GM18907 (cell line): ENCODE measurements at regions not wholly inside any gene's neighbourhood (a gene's known extent, or its start where the extent isn't known, plus 50 kb on each side); places are given as distances from the start of the nearest gene placed in this dataset.
"Not testable (repeated sequence)": the region's sequence is repeated elsewhere in the genome, so short reads cannot be mapped to it uniquely, and the experiment has no call there.

Experiments used
- ATAC-seq: cut with Tn5 transposase; IDR thresholded peaks from one replicate; pipeline ENCODE4 v1.9.1; 2021; ENCODE audit warnings: mild to moderate bottlenecking, moderate library complexity; ENCODE audit not compliant: unreplicated experiment

DNA sequence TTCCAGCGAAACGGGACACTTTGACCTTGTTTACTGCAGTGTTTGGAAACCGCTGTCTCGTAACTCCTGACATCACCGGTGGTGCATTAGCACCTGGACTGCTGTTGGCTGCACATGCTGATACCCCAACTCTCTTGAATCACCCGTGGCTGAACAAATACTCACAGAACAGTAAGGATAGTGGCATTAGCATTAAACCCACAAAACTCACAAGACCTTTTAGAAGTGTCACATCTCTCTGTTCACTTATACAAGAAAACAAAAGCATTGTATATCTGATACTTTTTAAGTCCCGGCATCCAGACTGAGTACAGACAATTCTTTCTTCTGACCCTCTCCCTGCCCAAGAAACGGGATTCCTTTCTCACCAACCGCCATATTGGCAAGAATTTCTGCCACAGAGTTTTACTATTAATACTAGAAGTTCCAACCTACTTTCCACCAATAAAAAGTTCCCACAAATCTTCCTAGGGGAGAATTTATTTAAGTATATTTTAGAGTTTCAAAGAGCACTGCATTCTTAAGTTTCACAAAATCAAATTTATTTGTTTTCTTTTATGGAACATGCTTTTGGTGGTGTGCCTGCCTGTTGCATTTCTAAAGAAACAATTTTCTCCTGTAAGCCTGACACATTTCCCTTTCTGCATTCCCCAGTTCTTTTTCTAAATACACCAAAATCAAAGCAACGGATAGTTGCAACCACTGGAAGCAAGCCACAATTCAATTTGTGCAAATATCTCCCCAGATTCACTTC, 208.4 kb upstream of the KLF14 start:
- no peak for ATAC-seq

DNA sequence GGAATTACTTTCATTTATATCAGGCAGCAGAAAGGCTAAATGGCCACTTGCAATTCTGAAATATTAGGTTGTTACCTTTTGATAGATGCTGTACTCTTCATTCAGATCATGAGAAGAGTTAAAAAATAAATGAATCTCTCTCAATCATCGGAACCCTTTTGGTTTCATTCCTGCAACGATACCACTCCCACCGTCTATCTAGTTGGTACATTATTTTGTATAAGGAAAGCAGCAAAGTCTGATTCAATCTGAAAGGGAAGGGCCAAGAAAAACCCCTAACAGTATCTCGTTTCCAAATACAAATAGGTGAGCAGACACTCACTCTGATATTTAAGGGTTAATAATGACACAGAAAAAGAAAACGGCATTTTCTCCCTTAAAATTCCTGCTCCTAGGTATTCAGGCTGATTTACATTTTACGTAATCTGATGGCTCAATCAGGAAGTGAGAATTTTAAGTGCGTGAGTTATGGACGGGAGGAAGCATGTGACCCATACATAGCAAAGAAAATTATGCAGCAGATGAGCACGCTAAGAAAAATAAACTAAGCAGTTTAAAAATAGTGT, 209.4 kb upstream of the KLF14 start:
- no peak for ATAC-seq

DNA sequence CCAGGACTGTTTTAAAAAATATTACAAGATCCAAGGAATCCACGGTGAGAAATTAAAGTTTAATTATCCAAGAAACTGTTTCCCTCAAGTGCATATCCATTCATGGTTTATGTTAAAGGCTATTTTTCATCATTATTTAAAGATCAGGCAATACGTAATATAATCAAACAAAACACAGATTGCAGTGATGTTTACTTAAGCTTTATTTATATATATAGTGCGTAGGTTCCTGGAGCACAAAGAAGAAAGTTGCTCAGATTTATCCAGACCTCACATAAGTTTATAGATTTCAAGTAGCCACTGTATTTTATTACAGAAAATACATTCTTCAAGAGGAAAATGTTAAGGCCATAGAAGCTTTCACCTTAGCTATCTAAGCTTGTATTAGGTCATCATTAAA, 210.0 kb upstream of the KLF14 start:
- no peak for ATAC-seq

DNA sequence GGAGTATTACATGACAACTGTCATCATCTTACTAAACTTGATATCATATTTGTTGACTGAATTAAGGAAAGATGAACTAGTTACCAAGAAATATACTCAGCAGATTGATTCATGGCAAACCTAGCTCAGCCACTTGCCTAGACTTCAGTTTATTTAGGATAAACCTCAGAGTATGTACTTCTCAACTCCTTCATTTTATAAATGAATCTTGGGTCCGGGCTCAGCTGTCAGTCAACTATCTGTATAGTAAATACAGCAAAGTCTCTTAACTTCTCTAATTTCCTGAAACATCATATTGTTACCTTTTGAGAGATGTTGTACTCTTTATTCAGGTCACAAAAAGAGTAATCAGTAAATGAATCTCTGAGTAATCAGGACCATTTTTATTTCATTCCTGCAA, 211.0 kb upstream of the KLF14 start:
- no peak for ATAC-seq

DNA sequence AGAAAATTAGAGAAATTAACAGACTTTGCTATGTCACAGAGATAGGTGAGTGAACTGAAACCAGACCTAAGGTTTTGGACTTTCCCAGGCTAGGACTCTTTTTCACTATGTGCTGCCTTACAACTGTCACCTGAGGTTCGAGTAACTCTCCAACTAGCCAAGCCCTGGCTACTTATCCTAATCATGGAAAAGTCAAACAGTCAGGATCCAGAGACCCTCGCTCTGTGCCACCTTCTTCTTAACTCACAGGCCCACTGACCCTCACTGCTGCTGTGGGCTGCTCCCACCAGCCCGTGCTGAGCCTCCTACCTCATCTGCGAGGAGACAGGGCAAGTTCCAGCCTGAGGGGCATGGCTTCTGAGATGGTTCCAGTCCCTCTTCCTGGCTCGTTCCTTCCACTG, 211.4 kb upstream of the KLF14 start:
- ATAC-seq: no peak

DNA sequence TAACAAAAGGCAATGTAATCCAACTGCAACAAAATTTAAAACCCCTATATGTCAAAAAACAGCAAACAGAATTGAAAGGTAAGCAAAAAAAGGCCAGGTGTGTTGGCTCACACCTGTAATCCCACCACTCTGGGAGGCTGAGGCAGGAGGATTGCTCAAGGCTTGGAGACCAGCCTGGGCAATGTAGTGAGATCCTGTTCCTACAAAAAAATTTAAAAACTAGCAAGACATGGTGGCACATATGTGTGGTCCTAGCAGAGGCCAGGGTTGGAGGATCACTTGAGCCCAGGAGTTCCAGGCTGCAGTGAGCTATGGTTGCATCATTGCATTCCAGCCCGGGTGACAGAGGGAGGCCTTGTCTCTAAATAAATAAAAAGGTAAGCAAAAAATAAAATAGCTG, 212.1 kb upstream of the KLF14 start:
- ATAC-seq: no peak

DNA sequence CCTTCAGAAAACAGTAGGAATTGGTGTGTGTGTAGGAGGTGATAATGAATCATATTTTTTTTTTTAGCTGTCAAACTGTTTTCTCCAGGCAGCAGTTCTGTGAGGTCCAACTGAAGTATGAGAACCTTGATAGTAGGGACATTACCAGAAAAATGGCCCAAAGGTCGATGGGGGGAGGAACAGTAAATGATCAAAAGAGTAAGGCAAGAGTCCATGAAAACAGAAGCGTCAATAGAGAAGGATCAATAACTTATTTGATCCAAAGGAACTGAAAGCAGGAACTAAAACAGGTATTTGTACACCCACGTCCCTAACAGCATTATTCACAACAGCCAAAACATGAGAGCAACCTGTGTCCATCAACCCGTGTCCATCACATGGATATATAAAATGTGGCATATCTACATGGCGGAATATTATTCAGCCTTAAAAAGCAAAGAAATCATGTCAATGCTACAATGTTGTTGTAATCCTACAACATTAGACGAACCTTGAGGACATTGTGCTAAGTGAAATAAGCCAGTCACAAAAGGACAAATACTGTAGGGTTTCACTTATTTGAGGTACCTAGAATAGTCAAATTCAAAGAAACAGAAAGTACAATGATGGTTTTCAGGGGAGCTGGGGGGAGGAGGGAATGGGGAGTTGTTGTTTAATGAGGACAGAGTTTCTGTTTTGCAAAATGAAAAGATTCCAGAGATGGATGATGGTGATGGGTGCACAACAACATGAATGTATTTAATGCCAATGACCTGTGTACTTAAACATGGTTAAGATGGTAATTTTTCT, 214.0 kb upstream of the KLF14 start:
- ATAC-seq: no peak

DNA sequence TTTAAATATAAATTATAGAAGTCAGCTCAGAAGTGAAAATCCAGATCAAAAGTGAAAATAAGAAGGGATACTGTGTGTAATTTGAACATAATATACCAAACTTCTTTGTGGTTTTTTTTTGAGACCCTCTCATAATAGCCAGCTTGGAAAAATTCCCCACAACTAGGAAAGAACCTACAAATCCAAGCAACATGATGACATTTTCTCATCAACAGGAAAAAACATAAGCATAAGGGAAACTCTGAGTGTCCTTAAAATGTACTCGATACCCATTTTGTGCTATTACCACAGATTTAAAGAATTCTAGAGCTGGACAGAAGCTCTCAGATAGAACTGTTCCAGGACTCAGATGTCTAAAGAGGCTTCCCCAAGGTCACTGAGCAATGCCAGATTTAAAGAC, 214.8 kb upstream of the KLF14 start:
- no peak for ATAC-seq

DNA sequence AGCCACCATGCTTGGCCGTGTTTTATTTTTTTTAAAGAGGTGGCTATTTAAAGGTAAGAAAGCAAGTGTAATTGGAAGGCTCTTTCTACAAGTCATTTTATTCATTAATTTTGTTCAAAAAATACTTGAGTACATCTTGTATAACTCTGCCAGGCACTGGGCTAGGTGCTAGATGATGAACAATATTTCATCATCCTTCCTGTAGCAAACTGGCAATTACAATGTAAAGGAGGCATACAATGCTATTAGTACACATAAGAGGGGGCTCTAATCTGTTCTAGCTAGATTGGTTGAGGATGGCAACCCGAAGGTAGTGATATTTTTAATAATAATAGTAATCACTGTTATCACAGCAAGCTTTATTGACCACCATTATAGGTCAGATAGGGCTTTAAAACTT, 215.5 kb upstream of the KLF14 start:
- ATAC-seq: no peak

DNA sequence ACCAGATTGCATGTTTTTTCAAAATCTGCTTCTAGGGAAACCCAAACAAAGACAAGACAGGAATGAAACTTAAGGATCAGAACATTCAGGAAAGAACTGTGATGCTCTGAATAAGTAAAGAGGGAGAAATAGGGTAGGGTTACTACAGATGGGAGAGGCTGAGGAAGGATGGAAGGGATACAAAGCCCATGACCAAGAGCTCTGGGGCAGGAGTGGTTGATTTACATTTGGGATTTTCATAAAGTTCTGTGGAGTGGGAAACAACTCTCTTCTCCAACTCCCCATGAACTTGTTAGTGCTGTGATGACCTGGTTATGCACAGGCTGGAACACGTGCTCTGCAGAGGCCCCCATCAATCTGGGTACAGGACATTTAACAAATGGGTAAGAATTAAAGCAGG, 216.0 kb upstream of the KLF14 start:
- no peak for ATAC-seq

DNA sequence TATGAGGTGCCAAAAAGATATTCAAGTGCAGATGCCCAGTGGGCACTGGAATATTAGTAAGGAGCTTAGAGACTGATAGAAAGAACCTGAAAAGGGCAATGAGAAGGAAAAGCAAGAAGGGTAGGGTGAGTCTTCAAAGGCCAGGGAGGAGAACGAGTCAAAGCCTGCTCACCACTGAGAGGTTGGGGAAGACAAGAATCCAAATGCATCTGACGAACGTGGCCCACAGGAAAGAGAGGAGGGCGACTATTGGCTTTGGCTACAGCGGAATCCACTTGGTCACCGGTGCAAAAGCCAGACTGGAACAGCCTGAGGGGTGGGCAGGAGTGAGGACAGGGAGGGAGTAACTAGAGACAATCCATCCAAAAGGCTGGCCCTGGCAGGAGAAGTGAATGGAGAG, 216.7 kb upstream of the KLF14 start:
- ATAC-seq: no peak

DNA sequence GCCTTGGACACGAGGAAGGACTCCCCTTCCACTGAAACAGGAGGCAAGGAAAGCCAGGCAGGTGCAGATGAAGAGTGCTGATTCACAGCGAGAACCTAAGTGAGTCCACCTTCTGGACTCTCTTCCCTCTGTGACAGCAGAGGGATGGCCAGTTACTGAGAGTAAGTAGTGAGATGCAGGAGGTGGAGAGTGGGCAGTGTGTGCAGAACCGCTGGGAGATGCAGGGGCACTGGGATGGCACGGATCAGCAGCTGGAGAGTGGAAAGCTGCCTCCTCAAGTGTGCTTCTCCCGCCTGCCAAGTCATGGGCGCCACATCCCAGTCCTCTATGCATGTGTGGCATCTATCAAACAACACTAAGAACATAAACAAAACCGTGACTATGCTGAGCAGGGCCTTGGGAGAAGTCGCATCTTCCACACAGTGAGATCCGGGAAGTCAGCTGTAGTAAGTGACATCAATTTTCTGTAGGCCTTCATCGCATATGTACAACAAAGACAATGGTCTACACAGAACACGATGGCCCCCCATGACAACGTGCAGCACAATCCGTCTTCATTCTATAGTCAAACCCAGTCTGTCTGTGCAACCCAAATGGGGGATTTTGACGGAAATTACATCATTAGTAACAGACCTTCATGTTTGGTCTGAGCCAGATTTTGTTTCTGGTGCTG, 217.4 kb upstream of the KLF14 start:
- ATAC-seq: no peak

DNA sequence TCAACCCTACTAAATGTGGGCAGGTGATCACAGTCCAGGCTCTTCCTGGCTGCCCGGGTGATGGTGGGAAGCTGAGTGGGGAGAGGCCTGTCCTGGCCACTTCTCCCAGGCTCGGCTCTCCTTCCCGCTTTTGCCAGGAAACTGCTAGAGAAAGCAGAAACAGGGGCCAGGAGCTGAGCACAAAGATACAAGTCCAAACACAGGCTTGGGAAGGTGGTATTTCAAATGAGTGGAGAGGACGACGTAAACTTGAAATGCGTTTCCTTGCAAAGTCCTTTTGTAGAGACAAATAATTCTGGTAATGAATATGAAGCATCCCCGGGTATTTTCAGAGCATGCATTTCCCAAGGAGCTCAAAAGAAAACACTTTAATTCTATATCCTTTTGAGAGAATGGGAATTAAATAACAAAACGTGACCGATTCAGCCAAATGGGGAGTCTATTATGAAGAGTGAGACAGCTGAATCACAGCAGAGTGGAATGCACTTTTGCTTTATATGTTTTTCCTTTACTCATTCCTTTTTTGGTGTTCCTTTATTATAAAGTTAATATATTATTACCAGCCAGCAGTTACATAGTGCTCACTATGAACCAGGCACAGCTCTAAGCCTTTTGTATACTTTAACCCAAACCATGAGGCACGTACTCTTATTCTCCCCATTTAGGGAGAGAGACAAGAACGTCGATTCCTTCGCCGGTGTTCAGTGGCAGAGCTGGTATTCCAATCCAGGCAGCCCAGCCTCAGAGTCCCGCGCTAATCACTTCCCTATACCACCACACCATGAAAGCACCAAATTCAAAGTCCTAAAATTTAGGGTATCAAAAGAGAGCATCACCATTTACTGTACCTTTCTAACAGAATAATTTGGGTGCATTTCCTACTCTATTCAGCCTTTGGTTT, 218.2 kb upstream of the KLF14 start:
- no peak for ATAC-seq

DNA sequence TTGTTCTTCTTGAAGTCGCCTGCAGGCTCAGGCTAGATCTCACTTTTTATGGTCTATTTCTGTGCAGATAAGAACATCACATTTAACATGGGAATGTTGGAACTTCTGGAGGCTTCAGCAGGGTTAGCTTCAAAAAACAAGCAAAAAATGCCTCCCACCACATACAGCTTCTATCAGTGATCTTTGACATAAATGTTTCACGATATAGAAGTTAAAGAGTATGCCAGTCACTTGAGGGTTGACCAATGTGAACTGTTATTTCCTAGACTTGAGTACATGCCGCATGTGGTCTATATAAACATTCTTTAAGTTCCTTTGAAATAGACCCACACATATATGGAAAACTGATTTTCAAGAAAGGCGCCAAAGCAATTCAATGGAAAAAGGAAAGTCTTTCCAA, 219.2 kb upstream of the KLF14 start:
- ATAC-seq: no peak

DNA sequence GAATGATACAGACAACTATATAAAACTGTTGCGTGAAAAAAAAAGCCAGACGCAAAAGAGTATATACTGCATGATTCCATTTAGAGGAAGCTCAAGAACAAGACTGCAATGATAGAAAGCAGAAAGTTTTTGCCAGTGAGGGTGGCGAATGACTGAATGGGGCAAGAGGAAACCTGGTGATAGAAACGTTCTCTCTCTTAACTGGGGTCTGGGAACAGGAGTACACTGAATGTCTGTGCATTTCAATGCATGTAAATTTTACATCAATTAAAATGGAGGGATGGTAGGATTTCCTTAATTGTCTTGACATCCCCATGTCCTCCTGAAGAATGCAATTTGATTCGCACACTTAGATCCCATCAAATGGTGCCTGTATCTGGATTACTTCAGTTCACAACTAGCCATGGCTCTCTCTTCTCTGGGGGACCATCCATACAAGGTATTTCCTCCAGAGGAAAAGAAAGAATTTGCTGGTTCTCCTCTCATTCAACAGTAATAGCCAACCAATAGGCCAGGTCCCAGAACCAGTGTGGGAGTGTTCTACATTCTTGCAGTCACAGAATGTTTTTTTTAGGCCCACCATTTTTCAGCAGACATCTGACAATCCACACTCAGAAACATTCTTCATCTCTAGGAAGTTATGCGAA, 221.0 kb upstream of the KLF14 start:
- no peak for ATAC-seq

DNA sequence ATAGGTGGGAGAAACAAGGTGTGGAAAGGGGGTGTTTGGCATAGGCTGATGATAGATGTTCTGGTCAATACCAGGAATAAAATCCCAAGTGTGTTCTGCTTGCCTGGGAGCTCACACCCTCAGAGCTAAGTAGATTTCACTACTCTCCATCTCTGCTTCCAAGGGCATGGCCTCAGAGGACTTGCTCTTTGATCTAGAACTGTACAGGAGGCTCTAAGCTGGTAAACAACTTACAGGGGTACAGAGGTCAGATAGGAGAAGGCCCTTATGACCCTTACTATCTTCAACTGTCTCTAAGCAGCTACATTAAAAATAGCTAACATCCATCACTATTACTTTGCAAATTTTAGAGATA, 221.5 kb upstream of the KLF14 start:
- ATAC-seq: no peak

DNA sequence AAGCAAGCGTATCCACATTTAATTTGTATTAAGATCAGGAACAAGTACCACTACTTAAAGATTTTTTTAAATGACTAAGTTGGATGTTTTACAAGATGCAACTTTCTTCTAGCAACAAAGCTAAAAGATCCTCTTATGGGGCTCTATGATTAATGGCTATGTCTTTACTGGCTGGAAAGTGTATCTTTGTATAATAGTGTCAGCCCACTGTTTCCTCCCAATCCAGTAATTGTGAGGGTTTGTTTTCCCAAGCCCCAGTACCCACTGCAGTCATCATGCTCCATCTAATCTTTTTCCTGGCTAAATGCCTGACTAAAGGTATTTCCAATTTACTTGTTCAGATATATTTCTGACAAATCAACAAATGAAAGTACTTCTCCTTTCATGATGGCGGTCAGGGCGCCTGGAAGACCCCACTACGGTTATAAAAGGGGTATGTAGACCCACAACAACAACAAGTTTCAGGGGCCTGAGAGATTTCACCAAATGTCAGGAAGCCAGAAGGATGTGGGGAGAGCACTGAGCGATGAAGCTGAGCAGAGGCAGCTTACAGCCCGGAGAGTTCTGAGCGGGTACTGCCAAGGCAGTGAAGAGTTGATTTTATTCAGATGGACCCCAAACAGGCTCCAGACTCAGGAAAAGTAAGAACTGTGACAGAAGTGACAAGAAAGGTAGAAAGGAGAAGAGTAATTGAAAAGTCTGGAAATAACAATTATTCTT, 222.6 kb upstream of the KLF14 start:
- no peak for ATAC-seq

DNA sequence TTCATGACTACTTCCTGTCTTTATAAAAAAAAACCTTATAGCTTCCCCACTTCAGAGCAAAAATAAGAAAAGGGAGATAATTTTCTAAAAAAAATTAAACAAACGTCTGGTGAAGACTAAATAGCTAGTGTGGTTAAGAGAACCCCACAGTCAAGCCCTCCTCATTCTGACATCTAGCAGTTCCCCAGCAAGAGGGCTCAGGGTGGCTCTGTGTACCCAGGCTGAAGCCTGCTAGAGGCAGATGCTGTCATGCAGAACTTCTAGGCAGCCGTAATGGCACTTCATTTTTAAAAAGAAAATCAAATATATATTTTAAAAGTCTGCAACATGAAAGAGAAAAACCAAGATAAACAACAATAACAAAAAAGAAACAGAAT, 223.1 kb upstream of the KLF14 start:
- ATAC-seq: no peak

DNA sequence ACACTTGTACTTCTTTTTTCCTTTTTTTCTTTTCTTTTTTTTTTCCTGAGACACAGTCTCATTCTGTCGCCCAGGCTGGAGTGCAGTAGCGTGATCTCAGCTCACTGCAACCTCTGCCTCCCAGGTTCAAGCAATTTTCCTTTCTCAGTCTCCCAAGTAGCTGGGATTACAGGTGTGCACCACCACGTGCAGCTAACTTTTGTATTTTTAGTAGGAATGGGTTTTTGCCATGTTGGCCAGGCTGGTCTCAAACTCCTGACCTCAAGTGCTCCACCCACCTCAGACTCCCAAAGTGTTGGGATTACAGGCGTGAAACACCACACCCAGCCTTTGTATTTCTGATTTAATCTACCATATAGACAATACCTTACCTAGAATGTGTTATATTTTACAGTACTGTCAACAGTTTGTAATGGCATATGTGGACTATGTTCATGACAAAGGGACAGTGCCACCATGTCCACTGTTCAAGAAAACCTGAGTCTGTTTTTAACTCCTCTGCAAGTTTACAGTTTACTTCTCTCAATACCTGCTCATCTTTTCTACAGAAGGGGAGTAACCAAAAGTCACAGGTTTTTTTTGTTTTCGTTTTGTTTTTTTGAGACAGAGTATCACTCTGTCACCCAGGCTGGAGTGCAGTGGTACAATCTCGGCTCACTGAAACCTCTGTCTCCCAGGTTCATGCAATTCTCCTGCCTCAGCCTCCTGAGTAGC, 223.9 kb upstream of the KLF14 start:
- ATAC-seq: not testable (repeated sequence)
